ENCODE measurements at regions not wholly inside any gene's neighbourhood (a gene's known extent, or its start where the extent isn't known, plus 50 kb on each side); places are given as distances from the start of the nearest gene placed in this dataset.
A peak's percentile ranks its signal among the peaks of the same experiment; 100 is the strongest.
"Not testable (repeated sequence)": the region's sequence is repeated elsewhere in the genome, so short reads cannot be mapped to it uniquely, and the experiment has no call there.

DNA sequence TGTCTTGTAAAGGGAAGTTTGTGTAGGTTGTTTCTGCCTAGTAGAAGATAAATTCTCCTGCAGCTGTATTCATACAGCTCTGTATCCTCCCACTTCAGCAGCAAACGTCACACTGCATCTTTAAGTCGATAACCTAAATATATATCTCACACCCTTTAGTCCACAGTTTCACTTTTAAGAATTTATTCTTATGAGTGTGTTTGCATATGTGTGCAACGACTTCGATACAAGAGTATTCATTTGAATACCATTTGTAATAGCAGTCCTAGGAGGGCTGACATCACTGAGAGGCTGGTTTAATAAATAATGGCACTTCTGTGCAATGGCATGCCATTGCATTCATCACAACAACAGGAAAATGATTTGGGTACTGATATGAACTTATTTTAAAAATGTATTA lies 63.8 kb upstream of the MSH6 start:
- TF ChIP-seq, protein P1, sequence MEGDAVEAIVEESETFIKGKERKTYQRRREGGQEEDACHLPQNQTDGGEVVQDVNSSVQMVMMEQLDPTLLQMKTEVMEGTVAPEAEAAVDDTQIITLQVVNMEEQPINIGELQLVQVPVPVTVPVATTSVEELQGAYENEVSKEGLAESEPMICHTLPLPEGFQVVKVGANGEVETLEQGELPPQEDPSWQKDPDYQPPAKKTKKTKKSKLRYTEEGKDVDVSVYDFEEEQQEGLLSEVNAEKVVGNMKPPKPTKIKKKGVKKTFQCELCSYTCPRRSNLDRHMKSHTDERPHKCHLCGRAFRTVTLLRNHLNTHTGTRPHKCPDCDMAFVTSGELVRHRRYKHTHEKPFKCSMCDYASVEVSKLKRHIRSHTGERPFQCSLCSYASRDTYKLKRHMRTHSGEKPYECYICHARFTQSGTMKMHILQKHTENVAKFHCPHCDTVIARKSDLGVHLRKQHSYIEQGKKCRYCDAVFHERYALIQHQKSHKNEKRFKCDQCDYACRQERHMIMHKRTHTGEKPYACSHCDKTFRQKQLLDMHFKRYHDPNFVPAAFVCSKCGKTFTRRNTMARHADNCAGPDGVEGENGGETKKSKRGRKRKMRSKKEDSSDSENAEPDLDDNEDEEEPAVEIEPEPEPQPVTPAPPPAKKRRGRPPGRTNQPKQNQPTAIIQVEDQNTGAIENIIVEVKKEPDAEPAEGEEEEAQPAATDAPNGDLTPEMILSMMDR (conservative IDR thresholded peaks at IDR 0.05): no peak
- H3K27ac ChIP-seq: no peak overlapping the region

DNA sequence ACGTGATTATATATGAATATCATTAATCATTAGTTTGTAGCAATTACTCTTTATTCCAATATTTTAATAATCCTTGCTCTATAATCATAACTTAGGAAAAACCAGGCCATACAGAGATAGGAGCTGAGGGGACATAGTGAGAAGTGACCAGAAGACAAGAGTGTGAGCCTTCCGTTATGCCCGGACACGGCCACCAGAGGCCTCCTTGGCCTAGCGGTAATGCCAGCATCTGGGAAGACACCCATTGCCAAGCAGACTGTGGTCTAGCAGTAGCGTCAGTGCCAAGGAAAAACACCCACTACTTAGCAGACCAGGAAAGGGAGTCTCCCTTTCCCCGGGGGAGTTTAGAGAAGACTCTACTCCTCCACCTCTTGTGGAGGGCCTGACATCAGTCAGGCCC lies 66.6 kb upstream of the MSH6 start:
- H3K27ac ChIP-seq: not testable (repeated sequence)

DNA sequence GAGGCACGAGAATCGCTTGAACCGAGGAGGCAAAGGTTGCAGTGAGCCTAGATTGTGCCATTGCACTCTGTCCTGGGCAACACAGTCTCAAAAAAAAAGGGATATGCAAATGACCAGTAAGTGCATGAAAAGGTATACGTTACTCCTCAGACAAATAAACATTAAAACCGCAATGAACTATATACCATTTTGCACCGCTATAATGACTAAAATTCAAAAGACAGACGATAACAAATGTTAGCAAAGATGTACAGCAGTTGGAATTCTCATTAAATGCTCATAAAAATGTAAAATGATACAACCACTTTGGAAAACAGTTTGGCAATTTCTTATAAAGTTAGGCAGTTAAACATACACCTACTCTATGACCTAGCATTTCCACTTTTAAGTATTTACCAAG lies 67.4 kb upstream of the MSH6 start:
- TF ChIP-seq, protein P1 (conservative IDR thresholded peaks at IDR 0.05): no peak
- H3K27ac ChIP-seq: no peak overlapping the region

DNA sequence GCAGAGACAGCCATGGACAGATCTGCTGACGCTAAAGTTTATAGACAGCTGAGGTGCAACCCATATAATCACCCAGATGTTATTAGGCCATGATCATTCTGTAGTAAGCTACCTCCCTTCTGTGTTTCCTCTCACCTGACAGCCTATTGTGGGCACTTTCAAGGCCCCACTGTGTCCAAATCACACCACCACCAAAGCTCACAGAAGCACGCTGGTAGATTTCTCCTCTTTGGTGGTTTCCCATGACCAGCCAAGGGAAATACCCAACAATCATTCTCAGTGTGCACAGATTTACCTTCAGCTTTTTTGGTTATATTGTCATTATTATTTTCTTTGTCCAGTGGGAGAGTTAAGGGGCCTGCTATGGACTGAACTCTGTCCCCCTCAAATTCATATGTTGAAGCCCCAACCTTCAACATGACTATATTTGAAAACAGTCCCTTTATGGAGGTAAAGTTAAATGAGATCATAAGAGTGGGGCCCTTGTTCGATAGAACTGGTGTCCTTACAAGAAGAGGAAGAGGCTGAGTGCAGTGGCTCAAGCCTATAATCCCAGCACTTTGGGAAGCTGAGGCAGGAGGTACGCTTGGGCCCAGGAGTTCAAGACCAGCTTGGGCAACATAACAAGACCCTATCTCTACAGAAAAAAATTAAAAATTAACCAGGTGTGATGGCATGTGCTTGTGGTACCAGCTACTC lies 74.0 kb upstream of the MSH6 start:
- TF ChIP-seq, protein P1 (conservative IDR thresholded peaks at IDR 0.05): no peak
- H3K27ac ChIP-seq: no peak overlapping the region

DNA sequence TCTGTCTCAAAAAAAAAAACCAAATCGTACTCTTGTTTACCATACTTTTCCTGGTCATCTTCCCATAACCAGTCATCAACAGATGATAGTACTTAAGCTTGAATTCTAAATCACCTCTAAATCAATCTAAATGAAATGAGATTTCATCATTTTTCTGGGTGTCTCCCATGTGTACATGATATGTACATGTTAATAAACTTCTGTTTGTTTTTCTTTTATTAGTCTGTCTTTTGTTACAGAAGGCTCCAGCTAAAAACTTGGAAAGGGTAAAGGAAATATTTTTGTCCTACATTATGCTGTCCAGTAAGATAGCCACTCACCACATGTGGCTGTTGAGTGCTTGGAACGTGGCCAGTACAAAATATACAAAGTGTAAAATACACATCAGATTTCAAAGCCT lies 78.7 kb upstream of the MSH6 start:
- H3K27ac ChIP-seq: peak overlapping the region; percentile 63
- TF ChIP-seq, protein P1 (conservative IDR thresholded peaks at IDR 0.05): no peak

DNA sequence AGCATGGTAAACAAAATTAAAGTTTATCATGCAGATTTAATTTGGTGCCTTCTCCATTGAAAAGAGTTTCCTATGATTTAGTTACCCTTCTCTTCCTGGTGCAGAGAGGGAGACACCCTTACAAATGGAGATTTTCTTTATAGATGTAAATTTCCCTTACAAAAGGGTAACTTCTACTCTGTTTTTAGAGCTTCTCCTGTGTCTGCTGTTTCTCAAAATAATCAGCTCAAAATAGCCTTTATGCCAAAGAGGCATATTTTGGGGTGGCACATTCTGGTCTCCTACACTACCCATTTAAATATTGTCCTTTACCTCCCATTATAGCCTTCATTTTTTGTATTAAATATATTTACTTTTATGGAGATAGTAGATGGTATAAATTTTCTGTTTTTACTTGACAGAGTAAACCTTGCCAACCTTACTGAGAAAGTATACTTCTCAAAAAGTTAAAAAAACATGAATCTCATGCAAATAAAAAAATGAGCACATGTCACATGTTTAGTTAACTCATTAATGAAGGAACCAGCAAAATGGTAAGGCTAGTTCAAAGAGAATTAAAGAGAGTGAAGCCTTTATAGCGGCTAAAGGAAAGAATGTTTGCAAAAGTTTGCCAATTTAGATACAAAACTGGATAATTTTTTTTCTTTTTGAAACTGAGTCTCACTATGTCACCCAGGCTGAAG lies 83.3 kb upstream of the MSH6 start:
- H3K27ac ChIP-seq: no peak overlapping the region

DNA sequence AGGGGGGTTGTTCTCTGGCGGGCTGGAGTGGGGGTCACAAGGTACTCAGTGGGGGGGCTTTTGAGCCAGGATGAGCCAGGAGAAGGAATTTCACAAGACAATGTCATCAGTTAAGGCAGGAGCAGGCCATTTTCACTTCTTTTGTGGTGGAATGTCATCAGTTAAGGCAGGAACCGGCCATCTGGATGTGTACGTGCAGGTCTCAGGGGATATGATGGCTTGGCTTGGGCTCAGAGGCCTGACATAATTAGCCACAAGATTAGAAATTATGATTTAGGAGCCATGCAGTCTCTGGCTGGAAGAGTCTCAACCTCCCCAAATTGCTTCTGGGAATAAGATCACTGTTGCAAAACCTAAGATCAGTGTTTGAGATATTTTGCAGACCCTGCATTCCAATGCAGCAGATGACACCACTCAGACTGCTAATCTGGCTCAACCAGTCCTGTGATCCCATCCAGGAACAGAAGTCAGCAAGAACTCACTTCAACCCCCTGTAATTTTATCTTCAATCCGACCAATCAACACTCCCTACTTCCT lies 84.4 kb upstream of the MSH6 start:
- H3K27ac ChIP-seq: not testable (repeated sequence)

More for the DNA sequence above, 83.3 kb upstream of the MSH6 start:
- TF ChIP-seq, protein P1 (conservative IDR thresholded peaks at IDR 0.05): no peak

DNA sequence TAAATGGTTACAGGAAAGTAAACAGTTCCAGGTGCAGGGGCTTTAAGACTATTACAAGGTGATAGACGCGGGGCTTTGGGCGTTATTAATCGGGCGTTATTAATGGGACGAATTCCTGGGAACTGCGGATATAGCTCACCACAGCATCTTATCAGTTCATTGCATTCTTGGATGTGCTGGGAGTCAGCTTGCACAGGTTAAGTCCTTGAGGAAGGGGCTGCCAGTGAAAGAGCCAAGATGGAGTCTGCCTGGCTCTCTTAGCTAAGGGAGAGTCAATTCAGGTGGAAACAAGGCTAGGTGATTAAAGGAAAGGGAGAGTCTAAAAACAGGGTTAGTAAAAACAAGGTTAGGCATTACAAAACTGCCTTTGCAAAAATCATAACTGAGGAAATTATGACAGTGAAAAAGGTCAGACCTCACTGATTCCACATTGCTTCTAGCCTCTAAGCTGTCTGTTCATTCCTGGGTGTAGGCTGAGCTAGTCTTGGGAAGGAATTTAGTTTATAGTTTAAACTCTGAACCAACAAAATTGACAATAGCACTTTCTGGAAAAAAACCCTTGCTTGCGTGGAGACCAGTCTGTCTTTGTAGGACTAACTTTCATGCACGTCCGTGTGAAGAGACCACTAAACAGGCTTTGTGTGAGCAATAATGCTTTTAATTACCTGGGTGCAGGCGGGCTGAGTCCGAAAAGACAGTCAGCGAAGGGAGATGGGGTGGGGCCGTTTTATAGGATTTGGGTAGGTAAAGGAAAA lies 85.1 kb upstream of the MSH6 start:
- H3K27ac ChIP-seq: not testable (repeated sequence)
